ENCODE measurements at regions not wholly inside any gene's neighbourhood (a gene's known extent, or its start where the extent isn't known, plus 50 kb on each side); places are given as distances from the start of the nearest gene placed in this dataset.
A peak's percentile ranks its signal among the peaks of the same experiment; 100 is the strongest.

DNA sequence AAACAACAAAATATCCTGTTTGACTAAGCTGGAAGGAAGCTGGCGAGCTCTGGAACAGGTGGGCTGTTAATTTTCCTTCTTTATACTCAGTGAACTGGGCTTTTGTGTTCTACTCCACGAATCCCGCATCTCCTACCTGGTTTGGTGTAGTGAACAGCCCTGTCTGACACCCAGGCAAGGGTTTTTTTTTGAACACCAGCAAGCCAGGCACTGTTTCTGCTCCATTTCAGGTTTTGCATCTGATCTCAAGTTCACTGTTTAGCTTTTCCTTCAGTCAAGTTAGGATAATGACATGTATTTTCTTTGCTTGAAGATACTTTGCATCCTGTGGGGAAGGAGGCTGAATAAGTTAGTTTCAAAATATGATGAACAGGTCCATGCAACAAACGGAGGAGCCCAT lies 204.5 kb downstream of the SEMA6A start:
- no peak overlapping the region for H3K27ac ChIP-seq (ENCODE audit: insufficient read depth, low read length)
- no peaks in the 10 kb centered on the region for H3K27me3 ChIP-seq (ENCODE audit: control insufficient read depth, insufficient read depth, low read length)
- no peak overlapping the region for H3K4me2 ChIP-seq (ENCODE audit: extremely low read depth, insufficient read depth, low read length)
- H3K79me2 ChIP-seq (ENCODE audit: control insufficient read depth, insufficient read depth, low read length) = no peaks in the 10 kb centered on the region
- TF ChIP-seq, protein P1, sequence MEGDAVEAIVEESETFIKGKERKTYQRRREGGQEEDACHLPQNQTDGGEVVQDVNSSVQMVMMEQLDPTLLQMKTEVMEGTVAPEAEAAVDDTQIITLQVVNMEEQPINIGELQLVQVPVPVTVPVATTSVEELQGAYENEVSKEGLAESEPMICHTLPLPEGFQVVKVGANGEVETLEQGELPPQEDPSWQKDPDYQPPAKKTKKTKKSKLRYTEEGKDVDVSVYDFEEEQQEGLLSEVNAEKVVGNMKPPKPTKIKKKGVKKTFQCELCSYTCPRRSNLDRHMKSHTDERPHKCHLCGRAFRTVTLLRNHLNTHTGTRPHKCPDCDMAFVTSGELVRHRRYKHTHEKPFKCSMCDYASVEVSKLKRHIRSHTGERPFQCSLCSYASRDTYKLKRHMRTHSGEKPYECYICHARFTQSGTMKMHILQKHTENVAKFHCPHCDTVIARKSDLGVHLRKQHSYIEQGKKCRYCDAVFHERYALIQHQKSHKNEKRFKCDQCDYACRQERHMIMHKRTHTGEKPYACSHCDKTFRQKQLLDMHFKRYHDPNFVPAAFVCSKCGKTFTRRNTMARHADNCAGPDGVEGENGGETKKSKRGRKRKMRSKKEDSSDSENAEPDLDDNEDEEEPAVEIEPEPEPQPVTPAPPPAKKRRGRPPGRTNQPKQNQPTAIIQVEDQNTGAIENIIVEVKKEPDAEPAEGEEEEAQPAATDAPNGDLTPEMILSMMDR (conservative IDR thresholded peaks at IDR 0.05 in 1 of 2, IDR thresholded peaks at IDR 0.05 in 1 of 2; ENCODE audit: low read depth in 1 of 2, low read length in 2 of 2) = no peak
- TF ChIP-seq EZH2 (IDR thresholded peaks at IDR 0.05; ENCODE audit: low read length, missing control alignments) = no peak
- no peak overlapping the region for H3K4me3 ChIP-seq (replicated peaks in 1 of 4; ENCODE audit: control extremely low read depth in 1 of 4, insufficient read depth in 1 of 4, low read depth in 3 of 4, low read length in 4 of 4)
- no peaks in the 10 kb centered on the region for H3K36me3 ChIP-seq (ENCODE audit: control insufficient read depth, insufficient read depth, low read length)
- H3K4me1 ChIP-seq (ENCODE audit: control insufficient read depth, extremely low read depth, insufficient read depth, low read length) = no peaks in the 10 kb centered on the region
- no peaks in the 10 kb centered on the region for H4K20me1 ChIP-seq (ENCODE audit: control insufficient read depth, extremely low read depth, insufficient read depth, low read length)
- no peak overlapping the region for H3K9ac ChIP-seq (ENCODE audit: insufficient read depth, low read length)
- peak in 1 of 2 donors; percentile 15 for DNase-seq (ENCODE audit: low read depth in 2 of 2)
- no peak overlapping the region for H2AFZ ChIP-seq (ENCODE audit: low read length)
- no peaks in the 10 kb centered on the region for H3K9me3 ChIP-seq (ENCODE audit: control insufficient read depth, insufficient read depth, low read depth, low read length)

DNA sequence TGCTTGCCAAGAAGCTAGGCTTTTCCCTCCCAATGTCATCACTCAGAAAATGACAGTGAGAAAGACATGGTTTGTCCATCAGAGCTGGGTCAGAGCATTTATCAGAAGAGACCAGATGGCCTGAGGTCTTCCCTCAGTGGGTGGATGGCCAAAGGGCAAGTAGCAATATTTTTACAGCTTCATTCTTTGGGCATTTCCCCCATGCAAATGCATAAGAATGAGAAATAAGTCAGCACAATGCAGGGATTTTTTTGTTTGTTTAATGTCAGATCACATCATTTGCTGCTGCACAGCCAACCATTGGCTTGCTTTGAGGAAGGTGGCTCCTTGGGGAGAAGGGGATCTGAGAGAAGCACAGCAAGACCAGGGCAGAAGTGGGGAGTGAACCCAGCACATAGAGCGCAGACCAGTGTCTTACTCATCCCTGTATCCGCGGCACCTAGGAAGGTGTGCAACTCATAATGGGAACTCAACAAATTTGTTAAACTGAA lies 209.6 kb downstream of the SEMA6A start:
- Histone ChIP-seq H3K4me2 (ENCODE audit: extremely low read depth, insufficient read depth, low read length) (no peak overlapping the region), H3K79me2 (ENCODE audit: control insufficient read depth, insufficient read depth, low read length) (no peaks in the 10 kb centered on the region), H3K4me1 (ENCODE audit: control insufficient read depth, extremely low read depth, insufficient read depth, low read length) (no peaks in the 10 kb centered on the region), H4K20me1 (ENCODE audit: control insufficient read depth, extremely low read depth, insufficient read depth, low read length) (no peaks in the 10 kb centered on the region), H3K4me3 (replicated peaks in 1 of 4; ENCODE audit: control extremely low read depth in 1 of 4, insufficient read depth in 1 of 4, low read depth in 3 of 4, low read length in 4 of 4) (no peak overlapping the region), H3K27ac (ENCODE audit: insufficient read depth, low read length) (no peak overlapping the region), H3K9ac (ENCODE audit: insufficient read depth, low read length) (no peak overlapping the region), H3K36me3 (ENCODE audit: control insufficient read depth, insufficient read depth, low read length) (no peaks in the 10 kb centered on the region), H2AFZ (ENCODE audit: low read length) (no peak overlapping the region), H3K27me3 (ENCODE audit: control insufficient read depth, insufficient read depth, low read length) (no peaks in the 10 kb centered on the region), H3K9me3 (ENCODE audit: control insufficient read depth, insufficient read depth, low read depth, low read length) (no peaks in the 10 kb centered on the region)
- DNase-seq (ENCODE audit: low read depth in 2 of 2) = no peak
- TF ChIP-seq, protein P1 (conservative IDR thresholded peaks at IDR 0.05 in 1 of 2, IDR thresholded peaks at IDR 0.05 in 1 of 2; ENCODE audit: low read depth in 1 of 2, low read length in 2 of 2) = no peak
- TF ChIP-seq EZH2 (IDR thresholded peaks at IDR 0.05; ENCODE audit: low read length, missing control alignments) = no peak

DNA sequence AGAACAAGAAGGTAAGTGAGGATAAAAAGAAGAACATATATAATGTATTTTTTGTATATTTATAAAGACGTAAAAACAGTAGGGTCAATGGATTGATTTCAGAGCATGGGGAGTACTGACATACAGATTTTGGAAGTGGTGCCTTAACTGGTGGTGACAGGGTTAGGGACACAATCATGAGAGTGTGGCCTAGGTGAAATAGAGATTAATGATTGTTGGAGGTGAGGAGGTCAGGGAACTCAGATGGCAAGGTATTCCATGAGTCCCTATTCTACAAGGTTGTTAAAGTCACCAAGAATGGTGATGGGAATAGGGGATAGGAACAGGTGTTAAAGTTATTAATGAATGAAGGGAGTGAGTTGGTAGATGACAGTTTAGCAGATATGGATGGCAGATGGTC lies 210.8 kb downstream of the SEMA6A start:
- Histone ChIP-seq H3K79me2 (ENCODE audit: control insufficient read depth, insufficient read depth, low read length) (no peaks in the 10 kb centered on the region), H4K20me1 (ENCODE audit: control insufficient read depth, extremely low read depth, insufficient read depth, low read length) (no peaks in the 10 kb centered on the region), H3K4me2 (ENCODE audit: extremely low read depth, insufficient read depth, low read length) (no peak overlapping the region), H3K27me3 (ENCODE audit: control insufficient read depth, insufficient read depth, low read length) (no peaks in the 10 kb centered on the region), H3K9me3 (ENCODE audit: control insufficient read depth, insufficient read depth, low read depth, low read length) (no peaks in the 10 kb centered on the region), H3K9ac (ENCODE audit: insufficient read depth, low read length) (no peak overlapping the region), H3K4me3 (replicated peaks in 1 of 4; ENCODE audit: control extremely low read depth in 1 of 4, insufficient read depth in 1 of 4, low read depth in 3 of 4, low read length in 4 of 4) (no peak overlapping the region), H3K36me3 (ENCODE audit: control insufficient read depth, insufficient read depth, low read length) (no peaks in the 10 kb centered on the region), H3K4me1 (ENCODE audit: control insufficient read depth, extremely low read depth, insufficient read depth, low read length) (no peaks in the 10 kb centered on the region), H2AFZ (ENCODE audit: low read length) (no peak overlapping the region), H3K27ac (ENCODE audit: insufficient read depth, low read length) (no peak overlapping the region)
- TF ChIP-seq EZH2 (IDR thresholded peaks at IDR 0.05; ENCODE audit: low read length, missing control alignments) = no peak
- TF ChIP-seq, protein P1 (conservative IDR thresholded peaks at IDR 0.05 in 1 of 2, IDR thresholded peaks at IDR 0.05 in 1 of 2; ENCODE audit: low read depth in 1 of 2, low read length in 2 of 2) = no peak
- DNase-seq (ENCODE audit: low read depth in 2 of 2) = no peak

Measured in fibroblast of lung (primary cell).